ENCODE measurements at regions not wholly inside any gene's neighbourhood (a gene's known extent, or its start where the extent isn't known, plus 50 kb on each side); places are given as distances from the start of the nearest gene placed in this dataset.

DNA sequence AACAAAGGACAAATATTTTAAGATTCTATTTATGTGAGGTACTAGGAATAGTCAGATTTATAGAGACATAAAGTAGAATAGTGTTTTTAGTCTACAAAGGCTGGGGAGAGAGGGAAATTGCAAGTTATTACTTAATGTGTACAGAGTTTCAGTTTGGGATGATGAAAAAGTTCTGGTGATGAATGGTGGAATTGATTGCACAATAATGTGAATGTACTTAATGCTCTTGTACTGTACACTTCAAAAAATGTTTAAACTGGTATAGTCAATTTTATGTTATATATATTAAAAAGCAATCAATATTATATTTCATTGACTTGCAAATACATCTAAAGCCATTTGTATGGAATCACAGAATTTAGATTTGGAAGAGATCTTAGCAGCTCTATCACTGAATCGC is 213.4 kb downstream of the PPP1R3A start:
- Mint-ChIP-seq H3K36me3 (no peaks in the 10 kb centered on the region), H3K27me3 (ENCODE audit: low read depth) (no peaks in the 10 kb centered on the region), H3K4me1 (no peaks in the 10 kb centered on the region), H3K27ac (no peak overlapping the region), H3K9me3 (peaks cover 9% of the 10 kb centered on the region; the same call in 1 of the 2 replicates), H3K4me3 (no peak overlapping the region)
- no peak for ATAC-seq
- TF ChIP-seq ZMAT4 (CRISPR knock-in tag; IDR thresholded peaks at IDR 0.05): no peak
- no peak for TF ChIP-seq AFF4 (CRISPR knock-in tag; IDR thresholded peaks at IDR 0.05; ENCODE audit: borderline replicate concordance)
- no peak for TF ChIP-seq USF1 (CRISPR knock-in tag; IDR thresholded peaks at IDR 0.05)
- TF ChIP-seq ZNF121 (CRISPR knock-in tag; IDR thresholded peaks at IDR 0.05): no peak
- no peak for TF ChIP-seq MXD4 (CRISPR knock-in tag; IDR thresholded peaks at IDR 0.05; ENCODE audit: borderline replicate concordance)
- no peak for TF ChIP-seq ATF1 (CRISPR knock-in tag; IDR thresholded peaks at IDR 0.05)
- no peak for TF ChIP-seq GTF2I (CRISPR knock-in tag; conservative IDR thresholded peaks at IDR 0.05)
- TF ChIP-seq ZNF317 (CRISPR knock-in tag; IDR thresholded peaks at IDR 0.05; ENCODE audit: borderline replicate concordance, low read depth): no peak
- no peak for TF ChIP-seq RELA (CRISPR knock-in tag; IDR thresholded peaks at IDR 0.05; ENCODE audit: borderline replicate concordance)
- ChIA-PET CTCF (interaction anchor here (0.9 kb wide), 1 partner anchor 301 kb away, joined by 3 read pairs; no protein-coding TSS in a partner anchor), POLR2A (no interaction called here)
- DNase-seq (ENCODE audit: low spot score): no peak

DNA sequence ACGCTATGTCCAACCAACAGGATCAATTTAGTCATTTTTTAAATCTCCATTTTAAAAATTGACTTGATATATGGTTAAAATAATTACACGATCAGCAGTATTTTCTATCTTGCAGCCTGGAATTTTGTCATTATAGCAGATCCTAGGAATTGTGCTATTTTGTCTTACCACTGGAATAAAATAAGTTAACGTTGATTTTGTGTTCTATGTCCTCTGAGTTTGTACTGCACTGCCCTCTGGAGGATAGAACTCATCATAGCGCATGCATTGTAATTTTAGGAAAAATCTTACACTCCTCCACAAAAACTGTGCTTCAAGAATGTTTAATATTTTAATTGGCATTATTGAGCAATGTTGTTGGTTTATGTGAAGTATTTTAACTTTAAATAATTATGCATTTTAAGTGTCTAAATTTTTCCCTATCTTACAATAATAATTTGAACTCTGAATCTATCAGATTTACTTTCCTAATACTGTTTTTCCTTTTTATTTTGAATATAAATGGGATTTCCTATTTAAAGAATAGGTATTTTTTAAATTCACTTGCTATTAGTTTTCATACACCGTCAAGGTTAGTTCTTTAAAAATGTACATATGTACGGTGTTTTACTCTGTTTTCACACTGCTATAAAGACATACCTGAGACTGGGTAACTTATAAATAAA is 220.1 kb downstream of the PPP1R3A start:
- Mint-ChIP-seq H3K27ac (no peak overlapping the region), H3K9me3 (no peaks in the 10 kb centered on the region), H3K4me1 (no peaks in the 10 kb centered on the region), H3K36me3 (no peaks in the 10 kb centered on the region), H3K4me3 (no peak overlapping the region), H3K27me3 (ENCODE audit: low read depth) (no peaks in the 10 kb centered on the region)
- no peak for TF ChIP-seq PRRX2 (CRISPR knock-in tag; IDR thresholded peaks at IDR 0.05)
- no peak for TF ChIP-seq RORB (CRISPR knock-in tag; IDR thresholded peaks at IDR 0.05)
- TF ChIP-seq CTCF (IDR thresholded peaks at IDR 0.05): peak; percentile 48
- ChIA-PET CTCF (no interaction called here), POLR2A (no interaction called here)
- ATAC-seq (peak; percentile 52; the same call in 1 of the 2 replicates), DNase-seq (ENCODE audit: low spot score) (peak; percentile 11)

DNA sequence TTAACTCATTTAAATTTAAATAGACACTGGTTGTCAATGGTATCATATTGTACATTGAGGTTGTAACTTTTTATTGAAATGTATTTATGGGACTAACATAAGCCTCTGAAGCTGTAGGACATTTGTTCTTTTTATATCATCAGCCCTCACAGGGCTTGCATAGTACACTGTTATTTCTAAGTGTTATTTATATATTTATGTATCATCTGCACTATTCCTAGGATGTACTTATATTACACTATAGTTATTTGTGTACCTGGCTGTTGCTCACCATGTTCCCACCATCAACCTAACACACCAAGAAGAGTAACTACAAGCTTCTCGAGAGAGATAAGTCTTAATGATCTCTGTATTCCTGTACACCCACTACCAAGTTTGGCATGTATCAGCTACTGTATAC is 224.7 kb downstream of the PPP1R3A start:
- no peaks in the 10 kb centered on the region for H3K9me3 Mint-ChIP-seq
- no peaks in the 10 kb centered on the region for H3K27me3 Mint-ChIP-seq (ENCODE audit: low read depth)
- no peak overlapping the region for H3K27ac Mint-ChIP-seq
- H3K4me3 Mint-ChIP-seq: no peak overlapping the region
- ChIA-PET CTCF (interaction anchor here (1.2 to 1.7 kb wide), 3 partner anchors 16 to 290 kb away, joined by 3 to 4 read pairs (median 4); no protein-coding TSS in a partner anchor), POLR2A (no interaction called here)
- 0 out of 2 replicates have a peak, but pooled peaks cover 4% of the 10 kb centered on the region for H3K4me1 Mint-ChIP-seq
- TF ChIP-seq, protein P1, sequence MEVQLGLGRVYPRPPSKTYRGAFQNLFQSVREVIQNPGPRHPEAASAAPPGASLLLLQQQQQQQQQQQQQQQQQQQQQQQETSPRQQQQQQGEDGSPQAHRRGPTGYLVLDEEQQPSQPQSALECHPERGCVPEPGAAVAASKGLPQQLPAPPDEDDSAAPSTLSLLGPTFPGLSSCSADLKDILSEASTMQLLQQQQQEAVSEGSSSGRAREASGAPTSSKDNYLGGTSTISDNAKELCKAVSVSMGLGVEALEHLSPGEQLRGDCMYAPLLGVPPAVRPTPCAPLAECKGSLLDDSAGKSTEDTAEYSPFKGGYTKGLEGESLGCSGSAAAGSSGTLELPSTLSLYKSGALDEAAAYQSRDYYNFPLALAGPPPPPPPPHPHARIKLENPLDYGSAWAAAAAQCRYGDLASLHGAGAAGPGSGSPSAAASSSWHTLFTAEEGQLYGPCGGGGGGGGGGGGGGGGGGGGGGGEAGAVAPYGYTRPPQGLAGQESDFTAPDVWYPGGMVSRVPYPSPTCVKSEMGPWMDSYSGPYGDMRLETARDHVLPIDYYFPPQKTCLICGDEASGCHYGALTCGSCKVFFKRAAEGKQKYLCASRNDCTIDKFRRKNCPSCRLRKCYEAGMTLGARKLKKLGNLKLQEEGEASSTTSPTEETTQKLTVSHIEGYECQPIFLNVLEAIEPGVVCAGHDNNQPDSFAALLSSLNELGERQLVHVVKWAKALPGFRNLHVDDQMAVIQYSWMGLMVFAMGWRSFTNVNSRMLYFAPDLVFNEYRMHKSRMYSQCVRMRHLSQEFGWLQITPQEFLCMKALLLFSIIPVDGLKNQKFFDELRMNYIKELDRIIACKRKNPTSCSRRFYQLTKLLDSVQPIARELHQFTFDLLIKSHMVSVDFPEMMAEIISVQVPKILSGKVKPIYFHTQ (CRISPR knock-in tag; IDR thresholded peaks at IDR 0.05): no peak
- DNase-seq (ENCODE audit: low spot score) (no peak), ATAC-seq (no peak)
- no peaks in the 10 kb centered on the region for H3K36me3 Mint-ChIP-seq

Measured in WTC11 (cell line).